ENCODE measurements at regions not wholly inside any gene's neighbourhood (a gene's known extent, or its start where the extent isn't known, plus 50 kb on each side); places are given as distances from the start of the nearest gene placed in this dataset.

DNA sequence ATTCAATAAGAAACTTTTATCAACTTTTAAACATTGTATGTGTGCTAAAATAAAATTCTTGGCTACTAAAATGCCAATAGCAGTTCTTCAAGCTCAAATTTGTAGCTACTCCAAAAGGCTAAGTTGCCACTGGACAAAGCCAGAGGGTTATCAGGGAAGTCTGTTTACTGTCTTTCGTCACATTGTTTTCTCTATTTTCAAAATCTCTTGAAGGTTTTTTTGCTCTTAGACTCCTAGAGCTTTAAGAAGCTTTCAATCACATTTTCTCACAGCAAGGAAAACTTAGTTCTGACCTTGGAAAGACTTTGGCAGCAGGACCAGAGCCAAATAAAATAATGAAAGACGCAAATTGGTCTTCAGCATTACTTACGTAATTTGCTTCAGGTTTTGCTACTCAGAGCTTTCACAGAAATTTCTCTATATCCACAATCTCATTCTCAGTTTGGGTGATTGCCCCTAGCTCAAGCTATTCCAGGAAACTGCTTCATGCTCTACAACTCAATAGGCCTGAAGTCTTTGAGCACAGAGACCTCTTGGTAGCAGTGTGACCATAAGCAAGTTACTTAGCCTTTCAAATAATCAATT is 257.7 kb downstream of the GABRG2 start:
- Histone ChIP-seq H3K36me3 (ENCODE audit: insufficient read depth, low read depth, low read length) (no peaks in the 10 kb centered on the region), H3K4me3 (ENCODE audit: low read length) (no peak overlapping the region), H3K4me1 (ENCODE audit: insufficient read depth, low read length) (no peaks in the 10 kb centered on the region; the same call in 1 of the 2 replicates), H3K27me3 (ENCODE audit: insufficient read depth, low read length) (no peaks in the 10 kb centered on the region), H3K9me3 (ENCODE audit: insufficient read depth, low read depth, low read length) (no peaks in the 10 kb centered on the region), H3K27ac (ENCODE audit: low read length) (no peak overlapping the region), H3K9ac (ENCODE audit: low read depth, low read length) (no peak overlapping the region)

GRCh38 chr5:162334944-162335343 is 267.4 kb downstream of the GABRG2 start:
- Histone ChIP-seq H3K36me3 (ENCODE audit: insufficient read depth, low read depth, low read length) (no peaks in the 10 kb centered on the region), H3K4me1 (ENCODE audit: insufficient read depth, low read length) (no peaks in the 10 kb centered on the region), H3K27ac (ENCODE audit: low read length) (no peak overlapping the region), H3K9me3 (ENCODE audit: insufficient read depth, low read depth, low read length) (no peaks in the 10 kb centered on the region), H3K27me3 (ENCODE audit: insufficient read depth, low read length) (no peaks in the 10 kb centered on the region), H3K9ac (ENCODE audit: low read depth, low read length) (no peak overlapping the region), H3K4me3 (ENCODE audit: low read length) (no peak overlapping the region)

GRCh38 chr5:162360373-162360931 is 292.9 kb downstream of the GABRG2 start:
- no peak overlapping the region for H3K27ac ChIP-seq (ENCODE audit: low read length)
- H3K9ac ChIP-seq (ENCODE audit: low read depth, low read length): no peak overlapping the region
- H3K4me1 ChIP-seq (ENCODE audit: insufficient read depth, low read length): no peaks in the 10 kb centered on the region
- H3K4me3 ChIP-seq (ENCODE audit: low read length): no peak overlapping the region
- peaks cover 3% of the 10 kb centered on the region; the same call in 1 of the 2 replicates for H3K9me3 ChIP-seq (ENCODE audit: insufficient read depth, low read depth, low read length)
- no peaks in the 10 kb centered on the region for H3K36me3 ChIP-seq (ENCODE audit: insufficient read depth, low read depth, low read length)
- H3K27me3 ChIP-seq (ENCODE audit: insufficient read depth, low read length): no peaks in the 10 kb centered on the region

- peak overlapping the region; percentile 7; the same call in 1 of the 2 replicates for H3K9ac ChIP-seq (ENCODE audit: low read depth, low read length)
- no peak overlapping the region for H3K27ac ChIP-seq (ENCODE audit: low read length)
- no peak overlapping the region for H3K4me3 ChIP-seq (ENCODE audit: low read length)
- H3K4me1 ChIP-seq (ENCODE audit: insufficient read depth, low read length): peaks cover 16% of the 10 kb centered on the region; the same call in 1 of the 2 replicates
- peaks cover 23% of the 10 kb centered on the region for H3K9me3 ChIP-seq (ENCODE audit: insufficient read depth, low read depth, low read length)
- H3K36me3 ChIP-seq (ENCODE audit: insufficient read depth, low read depth, low read length): no peaks in the 10 kb centered on the region
- H3K27me3 ChIP-seq (ENCODE audit: insufficient read depth, low read length): no peaks in the 10 kb centered on the region
These were observed 304.7 kb downstream of the GABRG2 start for GRCh38 chr5:162372256-162372655.

DNA sequence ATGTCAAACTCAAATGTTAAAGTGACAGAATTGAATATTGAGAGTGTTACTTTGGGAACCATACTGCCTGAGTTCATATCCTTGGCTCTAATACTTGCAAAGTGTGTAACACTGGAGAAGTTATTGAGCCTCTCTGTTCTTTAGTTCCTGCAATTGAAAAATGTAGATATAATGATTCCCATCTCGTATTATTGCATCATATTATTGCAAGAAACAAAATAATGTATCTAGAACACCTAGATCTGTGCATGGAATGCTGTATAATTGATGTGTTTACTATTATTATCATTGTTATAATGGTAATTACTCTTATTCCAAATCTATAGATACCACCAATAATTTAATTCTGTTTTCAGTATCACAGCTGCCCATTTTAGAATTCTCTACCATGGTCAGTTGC is 310.3 kb downstream of the GABRG2 start:
- no peaks in the 10 kb centered on the region for H3K27me3 ChIP-seq (ENCODE audit: insufficient read depth, low read length)
- no peak overlapping the region for H3K27ac ChIP-seq (ENCODE audit: low read length)
- no peaks in the 10 kb centered on the region for H3K9me3 ChIP-seq (ENCODE audit: insufficient read depth, low read depth, low read length)
- H3K4me1 ChIP-seq (ENCODE audit: insufficient read depth, low read length): peaks cover 8% of the 10 kb centered on the region; the same call in 1 of the 2 replicates
- no peak overlapping the region for H3K4me3 ChIP-seq (ENCODE audit: low read length)
- no peaks in the 10 kb centered on the region for H3K36me3 ChIP-seq (ENCODE audit: insufficient read depth, low read depth, low read length)
- no peak overlapping the region for H3K9ac ChIP-seq (ENCODE audit: low read depth, low read length)

DNA sequence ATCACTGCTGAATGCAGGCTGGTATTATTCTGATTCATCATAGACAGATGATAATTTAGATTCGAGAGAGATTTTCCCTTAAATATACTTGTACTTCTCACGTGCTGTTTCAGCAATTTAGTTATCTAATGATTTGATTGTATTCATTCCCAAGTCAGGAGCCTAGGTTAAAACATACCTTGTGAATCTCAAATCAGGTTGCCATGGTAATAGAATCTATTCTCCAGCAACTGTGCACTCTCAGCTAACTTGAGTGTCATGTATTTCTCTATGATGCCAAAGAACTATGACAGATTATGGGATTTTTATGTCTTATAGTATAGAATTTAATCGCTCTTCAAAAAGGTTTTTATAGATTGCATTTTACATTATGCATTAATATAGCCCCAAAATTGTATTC is 315.3 kb downstream of the GABRG2 start:
- H3K27ac ChIP-seq (ENCODE audit: low read length): no peak overlapping the region
- no peaks in the 10 kb centered on the region for H3K4me1 ChIP-seq (ENCODE audit: insufficient read depth, low read length)
- H3K9me3 ChIP-seq (ENCODE audit: insufficient read depth, low read depth, low read length): no peaks in the 10 kb centered on the region
- no peaks in the 10 kb centered on the region for H3K27me3 ChIP-seq (ENCODE audit: insufficient read depth, low read length)
- no peaks in the 10 kb centered on the region for H3K36me3 ChIP-seq (ENCODE audit: insufficient read depth, low read depth, low read length)
- H3K9ac ChIP-seq (ENCODE audit: low read depth, low read length): no peak overlapping the region
- H3K4me3 ChIP-seq (ENCODE audit: low read length): no peak overlapping the region

DNA sequence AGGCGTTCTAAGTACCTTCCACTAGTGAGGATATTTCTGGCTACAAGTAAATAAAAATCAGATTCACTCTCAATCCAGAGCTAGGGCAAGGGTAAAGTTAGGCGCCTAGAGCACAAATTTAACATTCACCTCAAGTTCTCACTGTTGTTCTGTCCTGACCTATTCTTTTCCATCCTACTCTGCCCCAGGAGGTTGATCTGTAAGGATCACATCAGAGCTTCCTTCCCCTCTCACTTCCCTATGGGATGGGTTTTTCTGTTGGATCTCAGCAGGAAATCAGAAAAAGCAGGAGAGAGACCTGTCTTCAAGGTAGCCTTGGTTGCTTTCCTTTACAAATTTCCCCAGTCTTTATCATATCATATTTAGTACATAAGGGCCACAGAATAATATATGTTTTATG is 316.7 kb downstream of the GABRG2 start:
- H3K27me3 ChIP-seq (ENCODE audit: insufficient read depth, low read length): no peaks in the 10 kb centered on the region
- no peaks in the 10 kb centered on the region for H3K4me1 ChIP-seq (ENCODE audit: insufficient read depth, low read length)
- no peaks in the 10 kb centered on the region for H3K36me3 ChIP-seq (ENCODE audit: insufficient read depth, low read depth, low read length)
- no peak overlapping the region for H3K9ac ChIP-seq (ENCODE audit: low read depth, low read length)
- no peaks in the 10 kb centered on the region for H3K9me3 ChIP-seq (ENCODE audit: insufficient read depth, low read depth, low read length)
- H3K4me3 ChIP-seq (ENCODE audit: low read length): no peak overlapping the region
- no peak overlapping the region for H3K27ac ChIP-seq (ENCODE audit: low read length)

GRCh38 chr5:162391833-162392232 is 324.3 kb downstream of the GABRG2 start:
- Histone ChIP-seq H3K27me3 (ENCODE audit: insufficient read depth, low read length) (no peaks in the 10 kb centered on the region), H3K9me3 (ENCODE audit: insufficient read depth, low read depth, low read length) (no peaks in the 10 kb centered on the region), H3K36me3 (ENCODE audit: insufficient read depth, low read depth, low read length) (no peaks in the 10 kb centered on the region), H3K4me3 (ENCODE audit: low read length) (no peak overlapping the region), H3K4me1 (ENCODE audit: insufficient read depth, low read length) (no peaks in the 10 kb centered on the region), H3K9ac (ENCODE audit: low read depth, low read length) (no peak overlapping the region), H3K27ac (ENCODE audit: low read length) (no peak overlapping the region)

- Histone ChIP-seq H3K4me1 (ENCODE audit: insufficient read depth, low read length) (no peaks in the 10 kb centered on the region), H3K27me3 (ENCODE audit: insufficient read depth, low read length) (no peaks in the 10 kb centered on the region), H3K4me3 (ENCODE audit: low read length) (no peak overlapping the region), H3K27ac (ENCODE audit: low read length) (no peak overlapping the region), H3K9ac (ENCODE audit: low read depth, low read length) (no peak overlapping the region), H3K9me3 (ENCODE audit: insufficient read depth, low read depth, low read length) (no peaks in the 10 kb centered on the region), H3K36me3 (ENCODE audit: insufficient read depth, low read depth, low read length) (no peaks in the 10 kb centered on the region)
These were observed 324.8 kb downstream of the GABRG2 start for GRCh38 chr5:162392336-162392735.

GRCh38 chr5:162393534-162393933 is 326.0 kb downstream of the GABRG2 start:
- H3K36me3 ChIP-seq (ENCODE audit: insufficient read depth, low read depth, low read length): no peaks in the 10 kb centered on the region
- no peaks in the 10 kb centered on the region for H3K9me3 ChIP-seq (ENCODE audit: insufficient read depth, low read depth, low read length)
- H3K27me3 ChIP-seq (ENCODE audit: insufficient read depth, low read length): no peaks in the 10 kb centered on the region
- no peaks in the 10 kb centered on the region for H3K4me1 ChIP-seq (ENCODE audit: insufficient read depth, low read length)
- H3K9ac ChIP-seq (ENCODE audit: low read depth, low read length): no peak overlapping the region
- H3K4me3 ChIP-seq (ENCODE audit: low read length): no peak overlapping the region
- H3K27ac ChIP-seq (ENCODE audit: low read length): no peak overlapping the region

DNA sequence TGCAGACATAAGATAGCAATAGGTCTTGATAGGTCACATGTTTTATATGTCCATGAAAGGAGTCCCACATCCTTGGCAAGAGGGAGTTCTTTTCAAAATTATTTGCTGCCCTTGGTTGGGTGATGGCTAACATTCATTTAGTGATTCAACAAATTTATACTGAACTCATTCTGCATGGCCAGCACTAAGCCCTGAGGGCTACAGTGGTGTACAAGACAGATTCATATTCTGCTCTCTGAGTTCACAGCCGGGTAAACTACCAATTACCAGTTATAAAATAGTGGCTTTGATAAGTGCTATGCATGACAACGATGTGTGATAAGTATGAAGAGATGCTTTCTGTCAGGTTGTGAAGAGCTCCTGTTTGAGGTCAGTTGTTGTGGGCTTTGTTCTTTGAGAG is 340.0 kb downstream of the GABRG2 start:
- Histone ChIP-seq H3K4me1 (ENCODE audit: insufficient read depth, low read length) (no peaks in the 10 kb centered on the region), H3K9ac (ENCODE audit: low read depth, low read length) (no peak overlapping the region), H3K4me3 (ENCODE audit: low read length) (no peak overlapping the region), H3K9me3 (ENCODE audit: insufficient read depth, low read depth, low read length) (no peaks in the 10 kb centered on the region), H3K27me3 (ENCODE audit: insufficient read depth, low read length) (no peaks in the 10 kb centered on the region), H3K27ac (ENCODE audit: low read length) (no peak overlapping the region), H3K36me3 (ENCODE audit: insufficient read depth, low read depth, low read length) (no peaks in the 10 kb centered on the region)

- Histone ChIP-seq H3K4me3 (ENCODE audit: low read length) (no peak overlapping the region), H3K4me1 (ENCODE audit: insufficient read depth, low read length) (no peaks in the 10 kb centered on the region), H3K36me3 (ENCODE audit: insufficient read depth, low read depth, low read length) (no peaks in the 10 kb centered on the region), H3K27ac (ENCODE audit: low read length) (no peak overlapping the region), H3K9ac (ENCODE audit: low read depth, low read length) (no peak overlapping the region), H3K27me3 (ENCODE audit: insufficient read depth, low read length) (no peaks in the 10 kb centered on the region), H3K9me3 (ENCODE audit: insufficient read depth, low read depth, low read length) (no peaks in the 10 kb centered on the region)
These were observed 342.8 kb downstream of the GABRG2 start for GRCh38 chr5:162410365-162410764.

All from iPS-20b (cell line).